Amniotic stem cell (primary cell): ENCODE measurements at regions not wholly inside any gene's neighbourhood (a gene's known extent, or its start where the extent isn't known, plus 50 kb on each side); places are given as distances from the start of the nearest gene placed in this dataset.
"Not testable (repeated sequence)": the region's sequence is repeated elsewhere in the genome, so short reads cannot be mapped to it uniquely, and the experiment has no call there.

ENCODE experiments used
- DNase-seq: peaks from one replicate; lab custom pipeline; 2025; lab: John Stamatoyannopoulos, UW

DNA sequence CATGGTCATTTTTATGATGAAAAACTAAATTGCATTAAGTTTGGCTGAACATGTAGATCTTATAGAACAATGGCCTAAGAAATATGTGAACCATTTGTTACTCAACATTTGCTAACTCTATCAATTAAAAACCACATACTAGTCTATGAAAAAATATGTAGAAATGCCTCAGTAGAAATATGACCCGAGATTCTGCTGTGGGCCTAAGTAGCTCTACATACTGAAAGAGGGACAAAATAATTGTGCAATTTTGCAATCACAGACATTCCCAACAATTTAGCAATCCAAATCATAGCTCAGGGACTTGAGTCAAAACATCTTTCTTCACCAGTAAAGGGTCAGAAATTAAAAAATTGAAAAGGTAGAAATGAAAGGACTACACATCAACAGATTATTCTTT lies 619.0 kb downstream of the FRK start:
- no peak for DNase-seq

DNA sequence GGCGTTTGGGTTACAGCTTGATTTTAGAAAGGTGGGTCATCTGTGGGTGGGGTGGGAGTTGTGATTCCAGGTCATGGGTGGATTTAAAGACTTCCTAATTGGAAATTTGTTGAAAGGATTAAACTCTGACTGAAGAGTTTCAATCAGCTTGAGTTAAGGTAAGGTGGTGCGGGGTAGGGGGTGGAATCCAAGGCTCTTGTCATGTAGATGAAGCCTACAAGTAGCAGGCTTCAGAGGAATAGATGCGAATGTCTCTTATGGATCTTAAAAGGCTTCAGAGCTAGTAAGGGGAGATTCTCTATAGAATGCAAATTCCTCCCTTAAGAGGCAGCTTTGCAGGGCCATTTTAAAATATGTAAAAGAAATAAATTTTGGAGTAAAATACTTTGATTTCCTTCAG lies 645.3 kb downstream of the FRK start:
- DNase-seq = no peak

DNA sequence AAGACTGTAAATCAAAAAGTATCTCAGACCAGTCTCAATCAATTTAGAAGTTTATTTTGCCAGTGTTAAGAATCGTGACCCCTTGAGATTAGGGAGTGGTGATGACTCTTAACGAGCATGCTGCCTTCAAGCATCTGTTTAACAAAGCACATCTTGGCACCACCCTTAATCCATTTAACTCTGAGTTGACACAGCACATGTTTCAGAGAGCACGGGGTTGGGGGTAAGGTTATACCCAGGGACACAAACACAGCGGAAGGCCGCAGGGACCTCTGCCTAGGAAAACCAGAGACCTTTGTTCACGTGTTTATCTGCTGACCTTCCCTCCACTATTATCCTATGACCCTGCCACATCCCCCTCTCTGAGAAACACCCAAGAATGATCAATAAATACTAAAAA lies 645.8 kb downstream of the FRK start:
- DNase-seq = not testable (repeated sequence)

DNA sequence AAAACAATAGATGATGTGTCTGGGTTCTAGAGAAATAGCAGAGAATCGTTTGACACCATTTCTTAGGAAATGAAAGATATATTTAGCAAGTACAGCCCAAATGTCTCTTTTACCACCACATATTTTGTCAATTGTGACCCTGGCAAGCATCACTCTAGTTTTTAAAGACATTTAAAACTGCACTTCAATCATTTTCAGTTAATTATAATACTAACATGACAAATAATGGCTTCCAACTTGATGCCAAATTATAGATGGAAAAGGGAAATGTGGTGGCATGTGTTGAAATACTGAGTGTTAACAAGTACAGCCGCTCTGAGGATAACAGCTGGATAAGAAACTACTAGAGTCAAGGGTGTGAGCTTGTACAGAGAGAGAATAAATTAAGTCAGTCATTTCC lies 648.9 kb downstream of the FRK start:
- DNase-seq = no peak

DNA sequence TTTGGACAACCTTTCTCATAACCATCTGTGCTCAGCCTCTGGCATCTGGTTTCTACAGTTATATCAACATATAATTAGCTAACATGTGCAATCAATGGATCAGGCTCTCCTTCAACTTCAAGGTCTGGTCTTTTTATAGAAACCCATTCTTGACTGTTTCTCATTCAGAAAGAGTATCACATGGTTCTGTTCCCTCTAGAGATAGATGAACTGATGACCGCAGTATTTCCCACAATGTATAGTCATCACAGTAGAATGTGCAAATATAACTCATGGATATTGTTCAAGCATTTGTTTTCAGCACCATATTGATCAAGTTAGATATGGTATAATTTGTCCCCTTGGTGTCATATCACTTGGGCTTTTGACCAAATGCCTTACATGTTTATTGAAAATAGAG lies 656.2 kb downstream of the FRK start:
- no peak for DNase-seq

DNA sequence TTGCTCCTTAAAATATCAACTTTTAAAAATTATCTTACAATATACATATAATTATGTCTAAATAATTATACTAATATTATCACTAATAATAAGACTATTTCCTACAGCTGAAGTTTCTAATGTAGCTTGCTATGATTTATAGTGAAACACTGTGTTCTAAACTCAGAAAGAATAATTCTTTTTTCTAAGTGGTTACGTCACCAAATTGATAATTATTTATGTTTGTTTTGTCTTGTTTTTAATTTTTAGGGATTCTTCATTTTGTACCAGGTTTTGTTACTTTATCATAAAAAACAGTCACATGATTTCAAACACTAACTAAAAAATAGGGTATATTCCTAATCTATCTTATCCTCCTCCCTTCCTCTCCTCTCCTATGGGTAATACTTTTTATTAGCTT lies 662.1 kb downstream of the FRK start:
- DNase-seq = no peak

DNA sequence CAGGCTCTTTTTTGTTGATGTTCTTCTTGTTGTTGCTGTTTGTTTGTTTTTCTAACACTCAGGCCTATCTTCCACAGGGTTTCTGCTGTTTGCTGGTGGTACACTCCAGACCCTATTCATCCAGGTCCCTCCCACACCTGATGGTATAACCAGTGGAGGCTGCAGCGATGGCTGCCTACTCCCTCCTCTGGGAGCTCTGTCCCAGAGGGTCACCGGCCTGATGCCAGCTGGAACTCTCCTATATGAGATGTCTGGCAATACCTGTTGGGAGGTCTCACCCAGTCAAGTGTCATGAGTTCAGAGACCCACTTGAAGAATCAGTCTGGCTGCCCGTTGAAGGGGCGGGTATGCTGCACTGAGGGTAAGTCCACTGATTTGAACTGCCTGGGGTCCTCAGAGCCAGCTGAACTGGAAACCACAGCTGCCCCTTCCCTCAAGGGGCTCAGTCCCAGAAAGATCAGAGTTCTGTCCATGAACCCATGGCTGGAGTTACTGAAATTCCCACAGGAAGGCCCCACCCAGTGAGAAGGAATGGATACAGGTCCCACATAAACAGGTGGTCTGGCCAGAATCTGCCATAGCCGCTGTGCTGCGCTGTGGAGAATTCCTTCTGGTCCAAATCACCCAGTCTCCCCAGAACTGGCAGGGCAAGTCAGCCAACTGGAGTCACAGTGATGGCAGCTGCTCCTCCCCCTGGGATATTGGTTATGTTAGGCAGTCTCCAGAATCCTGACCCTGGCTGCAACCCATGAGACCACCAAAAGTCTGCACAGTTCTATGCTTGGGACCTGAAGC lies 664.4 kb downstream of the FRK start:
- no peak for DNase-seq

DNA sequence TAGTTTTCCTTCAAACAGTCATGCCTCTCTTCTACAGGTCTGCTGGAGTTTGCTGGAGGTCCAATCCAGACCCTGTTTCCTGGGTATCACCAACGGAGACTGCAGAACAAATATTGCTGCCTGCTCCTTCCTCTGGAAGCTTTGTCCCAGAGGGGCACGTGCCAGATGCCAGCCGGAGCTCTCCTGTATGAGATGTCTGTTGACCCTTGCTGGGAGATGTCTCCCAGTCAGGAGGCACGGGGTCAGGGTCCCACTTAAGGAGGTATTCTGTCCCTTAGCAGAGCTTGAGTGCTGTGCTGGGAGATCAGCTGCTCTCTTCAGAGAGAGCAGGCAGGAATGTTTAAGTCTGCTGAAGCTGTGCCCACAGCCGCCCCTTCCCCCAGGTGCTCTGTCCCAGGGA lies 666.9 kb downstream of the FRK start:
- DNase-seq = no peak

DNA sequence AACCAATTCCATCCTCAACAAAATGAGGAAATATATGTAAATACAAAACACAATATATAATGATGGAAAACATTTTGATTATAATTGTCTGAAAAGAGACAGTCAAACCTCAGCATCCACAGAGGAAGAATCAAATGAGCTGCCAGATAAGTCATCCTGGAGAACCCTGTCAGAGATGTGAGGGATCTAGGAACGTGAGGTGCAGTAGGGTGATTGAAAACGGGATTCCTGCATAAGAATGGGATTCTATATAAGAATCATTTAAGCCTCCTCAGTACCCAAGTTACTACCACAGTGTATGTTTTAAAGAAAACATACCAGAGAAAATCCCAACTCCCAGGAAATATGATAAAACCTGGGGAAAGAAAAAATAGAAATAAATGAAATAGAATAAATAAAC lies 690.5 kb downstream of the FRK start:
- DNase-seq = no peak

DNA sequence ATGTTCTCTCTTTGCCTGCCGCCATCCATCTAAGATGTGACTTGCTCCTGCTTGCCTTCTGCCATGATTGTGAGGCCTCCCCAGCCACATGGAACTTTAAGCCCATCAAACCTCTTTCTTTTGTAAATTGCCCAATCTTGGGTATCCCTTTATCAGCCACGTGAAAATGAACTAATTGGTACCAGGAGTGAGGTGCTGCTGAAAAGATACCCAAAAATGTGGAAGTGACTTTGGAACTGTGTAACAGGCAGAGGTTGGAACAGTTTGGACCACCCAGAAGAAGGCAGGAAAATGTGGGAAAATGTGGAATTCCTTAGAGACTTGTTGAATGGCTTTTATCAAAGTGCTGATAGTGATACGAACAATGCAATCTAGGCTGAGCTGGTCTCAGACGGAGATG lies 694.9 kb downstream of the FRK start:
- no peak for DNase-seq

DNA sequence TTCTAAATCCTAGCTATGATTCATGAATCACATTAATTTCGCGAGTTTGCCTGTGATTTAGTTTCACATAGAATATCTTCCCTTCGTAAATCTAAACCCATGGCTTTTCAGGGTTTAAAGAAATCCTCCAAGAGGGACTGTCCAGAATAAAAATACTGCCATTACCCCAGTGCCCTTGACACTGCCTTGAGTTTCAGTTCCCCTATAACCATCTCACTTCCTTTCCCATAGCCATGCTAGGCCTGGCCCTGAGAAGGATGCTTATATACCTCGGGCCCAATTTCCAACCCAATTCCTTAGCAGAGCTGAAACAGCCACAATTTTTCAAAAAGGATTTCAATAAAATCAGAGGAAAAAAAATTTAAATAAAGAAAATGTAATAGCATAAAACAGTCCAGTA lies 697.3 kb downstream of the FRK start:
- DNase-seq = no peak

DNA sequence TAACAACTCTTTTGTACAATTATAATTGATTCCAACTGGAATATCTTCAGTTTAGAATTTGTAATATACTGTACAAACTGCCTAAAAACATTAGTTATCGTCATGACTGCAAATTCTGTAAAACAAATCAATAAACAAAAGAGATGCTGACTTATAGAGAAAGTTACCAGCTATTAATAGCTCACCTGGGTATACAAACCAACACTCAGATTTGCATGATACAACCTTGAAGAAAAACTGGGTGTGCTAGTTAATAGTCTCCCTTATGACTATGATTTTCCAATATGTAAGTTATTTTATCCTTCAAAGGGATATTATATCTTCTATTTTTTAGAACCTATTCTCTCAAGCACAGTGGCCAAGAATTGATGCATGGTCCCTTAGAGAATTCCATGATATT lies 698.5 kb downstream of the FRK start:
- no peak for DNase-seq

DNA sequence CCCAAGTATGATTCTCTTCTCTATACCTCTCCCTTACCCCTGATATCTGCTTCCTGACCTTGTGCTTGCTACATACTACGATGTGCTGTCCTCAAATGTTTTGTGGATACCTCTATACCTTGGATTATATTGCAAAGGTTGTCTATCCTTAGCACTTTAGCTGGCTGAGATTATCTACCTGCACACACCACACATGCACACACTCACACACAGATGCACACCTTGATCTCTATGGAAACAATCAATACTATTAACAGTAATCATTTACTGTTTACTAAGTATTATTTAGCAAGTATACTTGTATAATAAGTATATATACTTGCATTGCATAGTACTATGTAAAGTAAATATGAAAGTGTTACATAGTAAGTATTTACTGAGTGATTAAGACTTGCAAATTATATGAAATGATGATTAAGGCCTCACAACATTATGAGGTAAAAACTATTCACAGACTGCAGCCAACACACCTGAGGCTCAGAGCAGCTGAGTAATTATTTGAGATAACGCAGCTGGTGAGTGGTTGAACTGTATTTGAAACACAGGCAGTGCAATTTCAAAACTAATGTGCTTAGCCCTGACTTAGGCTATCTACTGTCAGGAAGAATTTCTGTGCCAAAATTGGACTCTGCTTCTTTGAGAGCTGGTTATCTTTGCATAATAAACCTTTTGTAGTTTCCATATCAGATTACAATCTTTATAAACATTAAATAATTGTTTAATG lies 699.9 kb downstream of the FRK start:
- DNase-seq = no peak

DNA sequence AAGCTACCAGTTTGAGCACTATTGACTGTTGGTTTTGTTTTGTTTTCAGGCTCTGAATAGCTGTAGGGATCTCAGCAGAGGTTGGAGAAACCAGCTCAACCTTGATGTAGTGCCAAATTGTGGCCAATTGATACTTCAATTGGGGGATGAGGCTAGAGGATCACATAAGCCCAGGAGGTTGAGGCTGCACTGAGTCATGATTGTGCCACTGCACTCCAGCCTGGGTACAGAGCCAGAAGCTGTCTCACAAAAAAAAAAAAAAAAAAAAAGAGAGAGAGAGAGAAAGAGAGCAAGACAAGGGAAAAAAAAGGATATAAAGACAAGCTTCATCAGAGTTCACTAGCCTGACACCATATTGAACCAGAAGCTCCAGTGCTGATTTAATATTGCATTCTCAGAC lies 702.1 kb downstream of the FRK start:
- DNase-seq = no peak

DNA sequence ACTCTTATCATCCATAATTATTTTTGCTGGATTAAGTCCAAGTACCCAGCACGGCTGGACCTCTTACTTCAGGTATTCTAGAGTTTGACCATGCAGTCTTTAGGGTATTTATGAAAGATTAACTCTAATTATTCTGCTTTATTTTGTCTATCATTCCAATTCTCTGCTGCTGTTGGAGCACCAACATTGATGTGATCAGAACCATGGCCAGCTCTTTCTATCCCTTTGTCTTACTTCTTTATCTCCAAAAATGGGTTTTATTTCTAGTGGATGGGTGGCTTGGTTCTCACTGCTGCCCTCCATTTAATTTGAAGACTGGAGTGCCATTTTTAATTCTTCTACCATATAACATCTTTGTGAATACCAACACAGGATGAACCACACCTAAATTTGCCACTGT lies 704.3 kb downstream of the FRK start:
- no peak for DNase-seq

DNA sequence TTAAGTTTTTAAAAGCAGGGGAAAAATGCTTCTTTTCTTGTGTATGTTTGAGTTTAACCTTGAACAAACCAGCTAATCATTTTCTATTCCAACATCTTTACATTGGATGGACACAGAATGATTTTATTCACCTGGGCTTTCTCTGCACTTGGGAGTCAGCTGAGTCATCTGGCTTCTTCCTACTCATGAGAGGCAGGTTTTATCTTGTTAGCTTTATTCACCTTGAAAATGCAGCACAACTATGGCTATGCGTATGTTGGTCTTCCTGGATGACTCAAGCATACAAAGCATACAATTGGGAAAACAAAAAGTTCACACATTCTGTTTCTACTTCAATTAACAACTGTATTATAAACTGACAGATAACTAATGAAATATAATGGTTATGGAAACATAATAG lies 737.7 kb downstream of the FRK start:
- no peak for DNase-seq

DNA sequence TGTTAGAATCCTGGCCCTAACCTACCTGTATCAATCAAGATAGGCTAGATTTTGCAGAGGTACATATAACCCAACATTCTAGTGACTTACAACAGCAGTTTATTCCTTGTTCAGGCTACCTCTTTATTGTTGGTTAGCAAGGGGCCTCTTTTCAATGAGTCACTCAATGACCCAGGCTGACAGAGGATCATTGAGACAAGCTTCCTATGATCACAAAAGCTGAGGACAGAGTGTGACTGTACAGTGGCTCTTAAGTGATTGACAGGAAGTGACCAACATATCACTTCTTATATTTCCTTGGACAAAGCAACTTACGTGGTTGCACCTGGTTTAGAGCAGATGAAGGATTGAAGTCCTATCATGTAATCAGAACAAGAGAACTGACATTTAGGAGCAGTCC lies 740.9 kb downstream of the FRK start:
- no peak for DNase-seq

DNA sequence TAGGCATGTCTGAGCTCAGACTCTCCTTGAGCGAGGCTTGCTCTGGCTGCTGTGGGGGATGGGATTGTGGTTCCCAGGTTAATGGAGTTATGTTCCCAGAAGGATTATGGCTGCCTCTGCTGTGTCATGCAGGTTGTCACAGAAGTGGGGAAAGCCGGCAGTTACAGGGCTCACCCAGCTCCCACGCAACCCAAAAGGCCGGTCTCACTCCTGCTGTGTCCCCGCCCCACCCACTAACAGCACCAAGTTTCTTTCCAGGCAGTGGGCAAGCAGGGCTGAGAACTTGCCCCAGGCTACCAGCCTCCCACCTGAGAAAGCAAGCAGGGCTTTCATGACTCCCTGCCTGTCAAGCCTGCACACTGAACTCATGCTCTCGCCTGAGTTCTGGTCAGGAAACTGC lies 750.5 kb downstream of the FRK start:
- no peak for DNase-seq

DNA sequence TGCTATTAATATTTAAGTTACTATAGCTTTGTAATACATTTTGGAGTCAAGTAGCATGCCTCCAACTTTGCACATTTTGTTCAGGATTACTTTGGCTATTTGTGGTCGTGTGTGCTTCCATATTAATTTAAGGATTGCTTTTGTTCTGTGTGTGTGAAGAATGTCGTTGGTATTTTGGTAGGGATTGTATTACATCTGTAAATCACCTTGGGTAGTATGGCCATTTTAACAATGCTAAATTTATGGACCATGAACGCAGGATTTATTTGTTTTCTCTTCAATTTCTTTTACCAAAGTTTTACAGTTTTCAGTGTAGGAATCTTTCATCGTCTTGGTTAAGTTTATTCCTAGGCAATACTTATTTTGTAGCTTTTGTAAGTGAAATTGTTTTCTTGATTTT lies 758.0 kb downstream of the FRK start:
- DNase-seq = no peak

DNA sequence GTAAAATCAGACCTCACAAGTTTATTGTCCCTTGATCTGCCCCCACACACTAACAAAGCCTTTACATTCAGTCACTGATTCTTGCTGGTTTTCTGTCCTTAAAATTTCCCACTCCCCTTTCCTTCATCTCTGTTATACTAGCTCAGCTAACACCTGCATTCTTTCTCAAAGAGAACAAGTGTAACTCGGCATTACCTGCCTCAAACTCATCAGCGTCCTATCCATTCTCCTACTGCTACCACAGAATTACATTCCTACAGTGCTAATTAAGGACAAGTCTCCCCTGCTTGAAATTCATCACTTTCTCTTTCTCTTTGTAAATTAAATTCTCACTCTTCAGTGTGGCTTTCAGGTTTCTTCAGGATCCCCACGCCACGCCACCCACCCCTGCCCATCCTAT lies 773.2 kb downstream of the FRK start:
- no peak for DNase-seq

DNA sequence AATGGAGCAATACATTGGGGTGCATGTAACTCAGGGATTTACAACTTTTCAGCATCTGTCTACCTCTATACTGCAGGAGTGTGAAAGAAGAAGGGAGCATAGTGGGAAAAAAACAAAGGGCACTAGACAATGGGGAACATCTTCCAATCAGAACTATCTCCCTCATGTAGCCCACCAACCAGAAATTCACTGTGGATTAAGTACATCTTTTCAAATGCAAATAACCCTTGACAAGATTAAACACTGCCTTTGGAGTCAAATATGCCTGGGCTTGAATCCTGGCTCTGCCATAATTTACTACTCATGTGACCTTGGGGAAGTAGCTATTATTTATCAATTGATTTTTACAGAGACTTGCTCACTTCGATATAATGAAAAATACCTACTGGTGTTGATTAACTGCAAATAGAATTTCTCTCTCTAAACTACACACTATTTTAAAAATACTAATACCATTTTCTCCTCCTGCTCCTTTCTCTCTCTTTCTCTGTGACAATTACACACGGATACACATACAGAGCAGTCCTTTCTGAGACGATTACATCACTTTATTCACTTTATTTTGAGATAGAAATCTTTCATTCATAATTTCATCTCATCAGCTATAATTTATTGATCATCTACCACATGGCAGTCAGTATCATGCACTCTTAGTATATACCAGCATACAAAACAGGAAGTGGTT lies 783.7 kb downstream of the FRK start:
- no peak for DNase-seq

DNA sequence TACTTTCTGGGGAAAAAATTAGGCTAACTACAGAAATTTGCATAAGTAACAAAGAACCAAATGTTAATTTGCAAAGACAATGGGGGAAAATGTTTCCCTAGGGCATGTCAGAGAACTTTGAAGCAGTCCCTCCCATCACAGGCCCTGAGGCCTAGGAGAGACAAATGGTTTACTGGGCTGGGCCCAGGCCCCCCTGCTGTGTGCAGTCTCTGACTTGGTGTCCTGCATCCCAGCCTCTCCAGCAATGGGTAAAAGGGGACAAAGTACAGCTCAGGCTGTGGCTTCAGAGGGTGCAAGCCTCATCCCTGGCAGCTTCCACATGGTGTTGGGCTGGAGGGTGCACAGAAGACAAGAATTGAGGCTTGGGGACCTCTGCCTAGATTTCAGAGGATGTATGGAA lies 788.4 kb downstream of the FRK start:
- DNase-seq = no peak

DNA sequence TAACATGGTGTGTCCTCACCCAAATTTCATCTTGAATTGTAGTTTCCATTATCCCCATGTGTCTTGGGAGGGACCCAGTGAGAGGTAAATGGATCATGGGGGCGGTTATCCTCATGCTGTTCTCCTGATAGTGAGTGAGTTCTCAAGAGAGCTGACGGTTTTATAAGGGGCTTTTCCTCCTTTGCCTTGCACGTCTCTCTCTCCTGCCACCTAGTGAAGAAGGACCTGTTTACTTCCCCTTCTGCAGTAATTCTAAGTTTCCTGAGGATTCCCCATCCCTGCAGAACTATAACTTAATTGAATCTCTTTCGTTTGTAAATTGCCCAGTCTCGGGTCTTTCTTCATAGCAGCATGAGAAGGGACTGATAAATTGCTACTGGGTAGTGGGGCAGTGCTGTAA lies 789.3 kb downstream of the FRK start:
- no peak for DNase-seq
